ENCODE measurements at regions not wholly inside any gene's neighbourhood (a gene's known extent, or its start where the extent isn't known, plus 50 kb on each side); places are given as distances from the start of the nearest gene placed in this dataset.

GRCh38 chr1:234889643-234890042 is 239.0 kb downstream of the TOMM20 start:
- TF ChIP-seq USF1 (IDR thresholded peaks at IDR 0.05) (no peak), MAX (IDR thresholded peaks at IDR 0.05) (no peak), CREB1 (IDR thresholded peaks at IDR 0.05; ENCODE audit: low read depth) (no peak), CEBPB (IDR thresholded peaks at IDR 0.05) (no peak), TEAD4 (IDR thresholded peaks at IDR 0.05) (no peak), FOXM1 (IDR thresholded peaks at IDR 0.05; ENCODE audit: borderline replicate concordance, low read depth) (no peak), REST (IDR thresholded peaks at IDR 0.05; ENCODE audit: low read depth) (no peak)

- no peak for TF ChIP-seq ZBTB7A (IDR thresholded peaks at IDR 0.05; ENCODE audit: low read depth)
- TF ChIP-seq EP300 (IDR thresholded peaks at IDR 0.05; ENCODE audit: borderline replicate concordance): no peak
- TF ChIP-seq TEAD4 (IDR thresholded peaks at IDR 0.05): no peak
- no peak for TF ChIP-seq YY1 (IDR thresholded peaks at IDR 0.05; ENCODE audit: low read depth)
- no peak for TF ChIP-seq MAX (IDR thresholded peaks at IDR 0.05)
- TF ChIP-seq CREB1 (IDR thresholded peaks at IDR 0.05; ENCODE audit: low read depth): no peak
- TF ChIP-seq USF1 (IDR thresholded peaks at IDR 0.05): no peak
- no peak for TF ChIP-seq CEBPB (IDR thresholded peaks at IDR 0.05)
- TF ChIP-seq RAD21 (IDR thresholded peaks at IDR 0.05; ENCODE audit: low read depth): no peak
- no peak for TF ChIP-seq EGR1 (IDR thresholded peaks at IDR 0.05)
These were observed 241.4 kb downstream of the TOMM20 start for GRCh38 chr1:234887016-234887900.

- TF ChIP-seq TEAD4 (IDR thresholded peaks at IDR 0.05) (no peak), TAF1 (IDR thresholded peaks at IDR 0.05; ENCODE audit: low read depth) (no peak), TCF12 (IDR thresholded peaks at IDR 0.05; ENCODE audit: low read depth) (no peak), CREB1 (IDR thresholded peaks at IDR 0.05; ENCODE audit: low read depth) (no peak), FOXM1 (IDR thresholded peaks at IDR 0.05; ENCODE audit: borderline replicate concordance, low read depth) (no peak), NFIC (IDR thresholded peaks at IDR 0.05) (no peak), REST (IDR thresholded peaks at IDR 0.05; ENCODE audit: low read depth) (no peak), EGR1 (IDR thresholded peaks at IDR 0.05) (no peak), RAD21 (IDR thresholded peaks at IDR 0.05; ENCODE audit: low read depth) (no peak), YY1 (IDR thresholded peaks at IDR 0.05; ENCODE audit: low read depth) (no peak)
These were observed 242.3 kb downstream of the TOMM20 start for GRCh38 chr1:234886081-234886984.

- TF ChIP-seq FOXM1 (IDR thresholded peaks at IDR 0.05; ENCODE audit: borderline replicate concordance, low read depth): no peak
- TF ChIP-seq USF1 (IDR thresholded peaks at IDR 0.05): no peak
- no peak for TF ChIP-seq RAD21 (IDR thresholded peaks at IDR 0.05; ENCODE audit: low read depth)
- TF ChIP-seq TEAD4 (IDR thresholded peaks at IDR 0.05): no peak
- TF ChIP-seq TAF1 (IDR thresholded peaks at IDR 0.05; ENCODE audit: low read depth): no peak
These were observed 243.0 kb downstream of the TOMM20 start for GRCh38 chr1:234885601-234886000.

GRCh38 chr1:234884701-234885100 is 243.9 kb downstream of the TOMM20 start:
- TF ChIP-seq USF1 (IDR thresholded peaks at IDR 0.05) (no peak), RAD21 (IDR thresholded peaks at IDR 0.05; ENCODE audit: low read depth) (no peak), YY1 (IDR thresholded peaks at IDR 0.05; ENCODE audit: low read depth) (no peak), MAX (IDR thresholded peaks at IDR 0.05) (no peak), TEAD4 (IDR thresholded peaks at IDR 0.05) (no peak), REST (IDR thresholded peaks at IDR 0.05; ENCODE audit: low read depth) (no peak), CREB1 (IDR thresholded peaks at IDR 0.05; ENCODE audit: low read depth) (no peak), TCF12 (IDR thresholded peaks at IDR 0.05; ENCODE audit: low read depth) (no peak), ZBTB7A (IDR thresholded peaks at IDR 0.05; ENCODE audit: low read depth) (no peak), TAF1 (IDR thresholded peaks at IDR 0.05; ENCODE audit: low read depth) (no peak), FOXM1 (IDR thresholded peaks at IDR 0.05; ENCODE audit: borderline replicate concordance, low read depth) (no peak), CEBPB (IDR thresholded peaks at IDR 0.05) (no peak), EGR1 (IDR thresholded peaks at IDR 0.05) (no peak), EP300 (IDR thresholded peaks at IDR 0.05; ENCODE audit: borderline replicate concordance) (no peak), NFIC (IDR thresholded peaks at IDR 0.05) (no peak)
